ENCODE measurements at regions not wholly inside any gene's neighbourhood (a gene's known extent, or its start where the extent isn't known, plus 50 kb on each side); places are given as distances from the start of the nearest gene placed in this dataset.

GRCh38 chr2:134132490-134132857, 121.4 kb upstream of the MGAT5 start (continued):
- TF ChIP-seq, protein P1, sequence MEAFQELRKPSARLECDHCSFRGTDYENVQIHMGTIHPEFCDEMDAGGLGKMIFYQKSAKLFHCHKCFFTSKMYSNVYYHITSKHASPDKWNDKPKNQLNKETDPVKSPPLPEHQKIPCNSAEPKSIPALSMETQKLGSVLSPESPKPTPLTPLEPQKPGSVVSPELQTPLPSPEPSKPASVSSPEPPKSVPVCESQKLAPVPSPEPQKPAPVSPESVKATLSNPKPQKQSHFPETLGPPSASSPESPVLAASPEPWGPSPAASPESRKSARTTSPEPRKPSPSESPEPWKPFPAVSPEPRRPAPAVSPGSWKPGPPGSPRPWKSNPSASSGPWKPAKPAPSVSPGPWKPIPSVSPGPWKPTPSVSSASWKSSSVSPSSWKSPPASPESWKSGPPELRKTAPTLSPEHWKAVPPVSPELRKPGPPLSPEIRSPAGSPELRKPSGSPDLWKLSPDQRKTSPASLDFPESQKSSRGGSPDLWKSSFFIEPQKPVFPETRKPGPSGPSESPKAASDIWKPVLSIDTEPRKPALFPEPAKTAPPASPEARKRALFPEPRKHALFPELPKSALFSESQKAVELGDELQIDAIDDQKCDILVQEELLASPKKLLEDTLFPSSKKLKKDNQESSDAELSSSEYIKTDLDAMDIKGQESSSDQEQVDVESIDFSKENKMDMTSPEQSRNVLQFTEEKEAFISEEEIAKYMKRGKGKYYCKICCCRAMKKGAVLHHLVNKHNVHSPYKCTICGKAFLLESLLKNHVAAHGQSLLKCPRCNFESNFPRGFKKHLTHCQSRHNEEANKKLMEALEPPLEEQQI (IDR thresholded peaks at IDR 0.05), result peak; percentile 81; the same call in 1 of the 2 replicates
- TF ChIP-seq NFXL1 (CRISPR knock-in tag; IDR thresholded peaks at IDR 0.05) (no peak), SRSF3 (IDR thresholded peaks at IDR 0.05; ENCODE audit: insufficient read depth, low read length) (no peak), BCL6 (CRISPR knock-in tag; IDR thresholded peaks at IDR 0.05) (no peak), TFAP4 (CRISPR knock-in tag; IDR thresholded peaks at IDR 0.05; ENCODE audit: borderline replicate concordance) (no peak), PHF20 (IDR thresholded peaks at IDR 0.05; ENCODE audit: partially characterized antibody) (no peak), PTRF (tag; IDR thresholded peaks at IDR 0.05) (no peak), ZNF253 (CRISPR knock-in tag; conservative IDR thresholded peaks at IDR 0.05) (no peak), RFX1 (IDR thresholded peaks at IDR 0.05) (no peak), MCM3 (IDR thresholded peaks at IDR 0.05) (no peak), BHLHE40 (IDR thresholded peaks at IDR 0.05; ENCODE audit: low read length) (peak; percentile 98), PML (IDR thresholded peaks at IDR 0.05; ENCODE audit: low read length) (peak; percentile 26; the same call in 1 of the 2 replicates), HIVEP1 (CRISPR knock-in tag; IDR thresholded peaks at IDR 0.05) (no peak), ZNF184 (CRISPR knock-in tag; IDR thresholded peaks at IDR 0.05) (no peak), EGR1 (conservative IDR thresholded peaks at IDR 0.05) (no peak), RCOR1 (IDR thresholded peaks at IDR 0.05; ENCODE audit: borderline replicate concordance in 1 of 2, low read depth in 2 of 2, low read length in 2 of 2) (peak in 1 of 2 experiments; percentile 81; a peak in 2 of 4 replicates), CBX2 (IDR thresholded peaks at IDR 0.05; ENCODE audit: insufficient read depth, low read length, poor library complexity, severe bottlenecking) (no peak), KDM2B (CRISPR knock-in tag; IDR thresholded peaks at IDR 0.05) (no peak)
- TF ChIP-seq, protein P2, sequence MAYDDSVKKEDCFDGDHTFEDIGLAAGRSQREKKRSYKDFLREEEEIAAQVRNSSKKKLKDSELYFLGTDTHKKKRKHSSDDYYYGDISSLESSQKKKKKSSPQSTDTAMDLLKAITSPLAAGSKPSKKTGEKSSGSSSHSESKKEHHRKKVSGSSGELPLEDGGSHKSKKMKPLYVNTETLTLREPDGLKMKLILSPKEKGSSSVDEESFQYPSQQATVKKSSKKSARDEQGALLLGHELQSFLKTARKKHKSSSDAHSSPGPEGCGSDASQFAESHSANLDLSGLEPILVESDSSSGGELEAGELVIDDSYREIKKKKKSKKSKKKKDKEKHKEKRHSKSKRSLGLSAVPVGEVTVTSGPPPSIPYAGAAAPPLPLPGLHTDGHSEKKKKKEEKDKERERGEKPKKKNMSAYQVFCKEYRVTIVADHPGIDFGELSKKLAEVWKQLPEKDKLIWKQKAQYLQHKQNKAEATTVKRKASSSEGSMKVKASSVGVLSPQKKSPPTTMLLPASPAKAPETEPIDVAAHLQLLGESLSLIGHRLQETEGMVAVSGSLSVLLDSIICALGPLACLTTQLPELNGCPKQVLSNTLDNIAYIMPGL (CRISPR knock-in tag; IDR thresholded peaks at IDR 0.05), result no peak
- TF ChIP-seq, protein P3, sequence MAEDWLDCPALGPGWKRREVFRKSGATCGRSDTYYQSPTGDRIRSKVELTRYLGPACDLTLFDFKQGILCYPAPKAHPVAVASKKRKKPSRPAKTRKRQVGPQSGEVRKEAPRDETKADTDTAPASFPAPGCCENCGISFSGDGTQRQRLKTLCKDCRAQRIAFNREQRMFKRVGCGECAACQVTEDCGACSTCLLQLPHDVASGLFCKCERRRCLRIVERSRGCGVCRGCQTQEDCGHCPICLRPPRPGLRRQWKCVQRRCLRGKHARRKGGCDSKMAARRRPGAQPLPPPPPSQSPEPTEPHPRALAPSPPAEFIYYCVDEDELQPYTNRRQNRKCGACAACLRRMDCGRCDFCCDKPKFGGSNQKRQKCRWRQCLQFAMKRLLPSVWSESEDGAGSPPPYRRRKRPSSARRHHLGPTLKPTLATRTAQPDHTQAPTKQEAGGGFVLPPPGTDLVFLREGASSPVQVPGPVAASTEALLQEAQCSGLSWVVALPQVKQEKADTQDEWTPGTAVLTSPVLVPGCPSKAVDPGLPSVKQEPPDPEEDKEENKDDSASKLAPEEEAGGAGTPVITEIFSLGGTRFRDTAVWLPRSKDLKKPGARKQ (CRISPR knock-in tag; IDR thresholded peaks at IDR 0.05), result no peak
